ENCODE measurements at regions not wholly inside any gene's neighbourhood (a gene's known extent, or its start where the extent isn't known, plus 50 kb on each side); places are given as distances from the start of the nearest gene placed in this dataset.
"Not testable (repeated sequence)": the region's sequence is repeated elsewhere in the genome, so short reads cannot be mapped to it uniquely, and the experiment has no call there.

DNA sequence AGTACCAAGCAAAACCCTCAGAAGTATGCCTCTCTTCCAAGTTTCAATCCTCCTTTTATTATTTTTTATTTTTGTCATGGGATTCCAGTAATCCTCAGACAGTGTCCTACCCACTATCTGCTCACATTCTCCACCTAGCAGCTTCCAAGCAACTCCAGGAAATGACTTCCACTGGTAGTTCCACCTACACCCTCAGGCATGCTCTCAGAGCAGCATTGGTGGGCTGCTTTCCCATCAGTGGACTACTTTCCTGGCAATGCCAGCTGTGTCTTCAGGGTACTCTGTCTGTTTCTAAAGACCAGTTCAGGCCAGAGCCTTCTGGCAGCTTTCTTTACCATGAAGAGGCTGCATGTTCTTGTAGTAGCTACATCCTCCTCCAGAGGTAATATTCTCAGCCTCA, 244.0 kb downstream of the HGF start:
- DNase-seq: no peak

DNA sequence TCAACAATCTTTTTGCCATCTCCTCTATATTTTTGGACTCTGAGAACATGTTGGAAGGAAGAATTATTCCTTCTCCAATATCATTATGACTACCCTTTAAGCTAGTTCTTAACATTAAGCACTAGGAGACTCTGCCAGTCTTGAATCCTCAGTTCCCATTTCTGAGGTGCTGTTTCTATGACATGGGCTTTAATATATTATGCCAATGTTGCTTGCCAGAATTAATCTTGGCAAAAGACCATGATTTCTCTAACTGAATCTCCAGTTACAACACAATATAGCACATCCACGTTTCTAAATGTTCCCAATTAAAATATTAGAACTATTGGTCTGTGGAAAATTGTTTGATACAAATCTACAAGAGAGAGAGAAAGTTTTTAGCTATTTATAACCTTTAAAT, 250.0 kb downstream of the HGF start:
- no peak for DNase-seq

DNA sequence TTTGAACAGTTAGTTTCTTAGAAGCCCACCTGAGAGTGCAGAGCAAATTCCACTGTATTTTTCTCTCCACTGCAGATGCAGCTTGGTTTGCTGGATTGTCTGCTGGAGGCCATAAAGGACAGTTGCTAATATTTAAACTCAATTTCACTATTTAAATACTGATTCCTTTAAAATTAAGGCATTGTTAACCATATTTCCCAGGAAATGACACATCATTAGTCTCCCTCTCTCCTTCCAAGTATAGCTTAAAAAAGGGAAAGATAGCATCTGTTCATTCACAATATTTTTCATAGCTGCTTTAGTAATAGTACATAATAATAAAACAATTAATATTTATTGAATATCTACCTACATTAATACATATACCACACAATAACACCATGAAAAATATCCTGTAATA, 252.9 kb downstream of the HGF start:
- no peak for DNase-seq

DNA sequence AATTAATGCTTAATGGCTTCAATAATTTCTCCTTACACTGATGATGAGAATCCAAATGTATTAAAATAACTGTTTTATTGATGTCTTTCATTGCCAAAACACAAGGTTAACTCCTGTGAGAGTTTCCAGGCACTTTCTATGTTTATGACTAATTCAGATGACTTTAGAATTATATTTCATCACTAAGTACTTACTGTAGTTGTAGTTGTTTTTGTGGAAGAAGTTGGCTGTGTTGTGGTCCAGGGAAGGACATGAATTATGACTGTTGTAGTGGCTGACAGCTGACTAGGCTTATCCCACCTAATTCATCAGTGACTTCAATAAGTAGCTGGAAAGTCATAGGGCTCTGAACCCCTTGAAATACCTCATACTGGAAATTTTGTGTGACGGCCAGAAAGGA, 254.8 kb downstream of the HGF start:
- no peak for DNase-seq

DNA sequence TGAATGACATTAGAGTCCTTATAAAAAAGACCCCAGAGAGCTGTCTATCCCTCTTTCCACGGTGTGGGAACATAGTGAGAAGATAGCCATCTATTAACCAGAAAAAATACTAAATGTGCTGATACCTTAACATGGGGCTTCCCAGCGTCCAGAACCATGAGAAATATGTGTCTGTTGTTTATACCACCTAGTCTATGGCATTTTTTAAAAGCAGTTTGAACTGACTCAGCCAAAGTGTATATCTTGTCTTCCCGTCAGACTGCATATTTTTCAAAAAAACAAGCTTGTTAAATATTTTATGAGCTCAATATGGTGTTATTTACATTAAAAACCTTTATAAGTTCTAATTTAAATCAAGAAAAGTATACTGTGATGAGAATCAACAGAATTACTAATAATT, 255.3 kb downstream of the HGF start:
- no peak for DNase-seq

DNA sequence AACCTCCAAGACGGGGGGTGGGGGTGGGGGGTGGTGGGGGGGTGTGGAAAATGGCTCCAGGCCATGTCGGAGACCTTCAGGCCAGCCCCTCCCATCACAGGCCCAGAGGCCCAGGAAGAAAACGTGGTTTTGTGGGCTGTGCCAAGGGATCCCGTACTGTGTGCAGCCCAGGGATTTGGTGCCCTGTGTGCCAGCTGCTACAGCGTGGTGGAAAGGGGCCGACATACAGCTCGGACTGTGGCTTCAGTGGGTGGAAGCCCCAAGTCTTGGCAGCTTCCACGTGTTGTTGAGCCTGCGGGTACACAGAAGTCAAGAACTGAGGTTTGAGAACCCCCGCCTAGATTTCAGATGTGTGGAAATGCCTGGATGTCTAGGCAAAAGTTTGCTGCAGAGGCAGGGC, 259.7 kb downstream of the HGF start:
- no peak for DNase-seq

DNA sequence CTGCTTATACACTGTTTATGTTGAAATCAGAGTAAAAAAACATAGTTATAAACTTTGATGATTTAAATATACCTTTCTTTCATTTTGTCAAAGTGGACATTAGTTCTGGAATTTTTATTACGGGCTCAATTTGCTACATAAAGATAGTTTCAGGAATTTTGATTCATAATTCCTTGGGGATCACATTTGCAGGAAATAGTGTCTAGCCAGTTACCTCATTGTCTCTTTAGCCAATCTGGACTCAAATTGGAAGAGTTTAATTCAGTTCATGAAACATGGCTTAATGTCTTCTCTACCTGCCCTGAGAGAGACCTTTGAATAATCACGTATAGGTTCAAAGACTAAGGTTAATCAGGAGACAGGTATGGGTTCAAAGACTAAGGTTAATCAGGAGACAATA, 262.6 kb downstream of the HGF start:
- no peak for DNase-seq

DNA sequence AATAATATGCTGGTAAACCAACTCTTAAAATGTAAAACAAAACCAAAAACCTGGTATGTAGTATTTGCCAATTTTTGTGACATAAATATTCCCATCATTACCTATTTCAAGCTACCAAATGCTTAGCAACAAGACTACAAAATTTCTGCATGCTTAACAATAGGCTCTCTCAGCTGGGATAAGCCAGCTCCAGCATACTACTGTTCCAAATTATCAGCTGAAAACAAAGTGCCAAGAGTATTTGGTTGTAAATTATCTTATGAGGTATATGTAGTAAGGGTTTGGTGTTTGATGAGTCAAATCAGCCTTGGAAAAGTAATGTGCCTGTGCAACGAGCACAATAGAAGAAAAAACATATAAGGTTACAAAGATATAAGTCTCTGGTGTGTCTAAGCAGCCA, 263.2 kb downstream of the HGF start:
- DNase-seq: no peak

DNA sequence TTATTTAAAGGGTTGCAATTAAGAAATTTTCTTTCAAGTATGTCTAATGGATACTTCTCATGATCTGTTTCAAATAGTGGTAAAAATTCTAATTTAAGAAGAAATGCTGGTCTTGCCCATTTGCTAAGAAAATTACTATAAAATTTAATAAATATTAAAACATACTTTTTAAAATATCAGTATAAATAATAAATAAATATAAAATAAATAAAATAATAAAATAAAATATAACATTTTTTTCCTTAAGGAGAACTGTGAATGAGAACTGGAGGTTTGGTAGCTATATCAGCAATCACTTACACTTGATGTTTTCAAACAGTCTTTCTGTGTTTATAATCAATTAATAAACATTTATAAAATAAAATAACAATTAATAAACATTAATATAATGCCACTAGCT, 266.1 kb downstream of the HGF start:
- DNase-seq: no peak

DNA sequence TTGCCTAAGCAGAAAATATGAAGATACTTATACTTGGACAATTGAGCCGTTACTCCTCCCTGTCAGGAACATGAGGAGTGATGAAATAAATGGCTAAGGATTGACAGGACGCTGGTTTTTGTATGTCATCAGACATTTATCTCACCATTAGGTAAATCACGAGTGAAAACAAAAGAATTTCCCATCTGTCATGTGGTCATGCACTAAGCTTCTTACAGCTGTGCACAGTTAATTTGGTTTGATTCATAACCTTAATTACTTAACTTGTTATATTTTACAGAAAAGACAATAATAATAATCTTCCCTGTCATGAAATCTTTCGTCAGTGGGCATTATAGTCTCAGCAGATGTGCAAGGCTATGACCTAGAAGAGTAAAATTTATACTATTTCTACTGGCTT, 266.5 kb downstream of the HGF start:
- DNase-seq: no peak

DNA sequence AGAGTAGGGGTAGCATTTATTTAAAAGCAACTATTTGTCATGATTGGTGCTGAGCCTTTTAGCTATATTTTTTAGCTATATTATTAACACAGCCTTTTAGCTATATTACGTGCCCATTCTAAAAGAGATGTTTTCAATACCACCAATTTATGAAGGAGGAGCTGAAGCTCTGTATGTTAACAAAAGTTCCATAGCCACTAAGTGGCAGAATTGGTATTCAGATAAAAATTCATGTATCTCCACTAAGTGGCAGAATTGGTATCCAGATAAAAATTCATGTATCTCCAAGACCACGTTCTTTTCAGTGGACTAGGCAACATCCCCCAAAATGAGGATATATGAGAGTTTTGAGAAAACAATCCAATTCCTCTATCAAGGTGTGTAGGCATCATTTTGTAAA, 268.6 kb downstream of the HGF start:
- no peak for DNase-seq

DNA sequence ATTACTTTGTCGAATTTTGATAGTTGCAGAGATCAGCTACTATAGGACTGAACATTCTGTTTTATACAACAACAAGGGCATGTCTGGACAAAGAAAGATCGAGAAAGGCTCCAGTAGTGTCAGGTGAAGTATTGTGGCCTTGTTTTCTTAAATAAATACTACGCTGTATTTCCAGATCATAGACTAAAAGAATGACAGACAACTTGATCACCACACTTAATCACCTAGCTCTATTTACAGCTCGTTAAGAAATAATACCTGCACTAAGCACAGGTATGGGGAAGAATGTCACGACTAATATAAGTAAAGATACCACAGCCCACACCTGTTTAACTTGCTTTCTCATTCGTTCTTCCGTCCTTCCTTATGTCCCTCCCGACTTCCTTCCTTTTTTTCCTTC, 269.2 kb downstream of the HGF start:
- no peak for DNase-seq

DNA sequence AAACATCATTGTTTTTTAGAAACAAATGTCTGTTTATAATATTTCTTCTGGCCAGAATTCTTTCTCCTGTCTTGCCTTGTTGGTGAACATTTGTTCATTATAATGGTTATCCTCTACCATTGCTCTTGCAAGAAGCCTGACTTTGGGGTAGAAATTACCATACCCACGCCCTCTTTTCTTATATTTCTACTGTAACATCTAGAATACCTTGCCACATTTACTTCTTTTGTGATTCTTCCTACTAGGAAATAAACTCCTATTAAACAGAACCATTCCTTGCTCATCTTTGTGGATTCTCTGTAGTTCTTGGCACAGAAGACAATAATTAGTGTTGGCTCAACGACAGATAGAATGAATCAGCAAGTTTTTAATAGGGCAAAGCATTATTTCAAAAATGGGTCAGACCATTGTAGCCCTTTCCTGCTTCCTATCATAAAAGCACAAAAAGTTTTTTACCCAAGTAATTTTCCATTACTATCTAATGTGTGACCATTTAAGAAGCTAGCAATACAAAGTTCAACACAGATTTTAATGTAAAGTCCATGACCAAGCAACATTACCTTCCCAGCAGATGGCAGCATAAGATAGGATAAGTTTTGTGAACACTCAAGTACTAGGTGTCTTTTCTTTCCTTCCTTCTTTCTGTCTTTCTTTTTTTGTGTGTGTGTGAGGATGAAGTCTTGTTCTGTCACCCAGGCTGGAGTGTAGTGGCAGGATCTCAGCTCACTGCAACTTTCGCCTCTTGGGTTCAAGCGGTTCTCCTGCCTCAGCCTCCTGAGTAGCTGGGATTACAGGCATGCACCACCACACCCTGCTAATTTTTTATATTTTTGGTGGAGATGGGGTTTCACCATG, 270.4 kb downstream of the HGF start:
- no peak for DNase-seq

DNA sequence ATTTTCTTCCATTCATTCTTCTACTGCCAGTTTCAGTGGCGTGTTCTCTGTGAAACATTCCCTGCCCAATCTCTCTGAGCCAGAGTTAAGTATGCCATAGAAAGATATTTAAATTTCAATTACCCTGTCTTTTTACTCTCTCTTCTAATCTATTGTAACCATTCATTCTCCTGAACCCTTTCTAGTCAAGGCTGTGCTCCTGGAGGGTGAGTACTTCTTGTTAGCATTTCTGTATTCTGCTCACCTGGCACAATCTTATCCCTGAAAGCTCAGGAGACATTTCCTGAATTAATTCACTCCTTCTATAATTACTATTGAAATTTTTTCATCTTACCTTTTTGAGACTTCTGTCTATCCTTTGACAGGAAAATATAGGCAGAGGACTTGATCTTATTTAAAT, 271.7 kb downstream of the HGF start:
- no peak for DNase-seq

DNA sequence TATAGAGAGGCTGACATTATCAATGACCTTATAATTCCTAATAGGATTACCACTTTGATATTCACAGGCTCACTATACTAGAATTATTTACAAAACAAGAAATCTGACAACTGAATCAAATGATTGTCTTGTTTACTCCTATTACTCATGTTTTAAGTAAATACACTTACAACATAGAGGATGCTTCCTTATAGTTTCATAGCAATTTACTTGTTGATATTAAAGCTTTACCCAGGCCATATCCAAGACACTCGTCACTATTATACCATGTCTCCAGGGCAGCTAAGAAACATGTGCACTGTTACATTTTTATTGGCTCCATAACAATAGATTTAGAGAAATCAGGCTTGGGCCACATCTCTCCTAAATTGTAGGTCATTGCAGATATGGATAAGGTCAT, 276.9 kb downstream of the HGF start:
- DNase-seq: no peak

DNA sequence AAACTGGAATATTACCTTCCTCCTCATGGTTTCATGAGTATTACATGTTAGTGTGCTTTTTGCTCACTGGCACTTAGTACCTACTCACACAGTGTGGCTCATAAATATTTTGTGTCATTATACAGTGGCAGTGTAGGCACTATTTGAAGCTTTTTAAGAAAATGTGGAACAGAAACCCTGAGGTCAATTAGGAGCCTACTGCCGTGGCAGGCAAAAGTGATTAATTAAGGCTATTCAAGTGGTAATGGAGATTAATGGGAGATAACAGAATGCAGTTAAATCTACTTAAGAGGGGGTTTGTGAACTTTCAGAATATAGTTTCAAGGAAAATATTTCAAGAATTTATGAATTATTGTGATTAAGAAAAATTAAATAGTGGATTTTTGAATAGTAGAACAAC, 277.6 kb downstream of the HGF start:
- no peak for DNase-seq

DNA sequence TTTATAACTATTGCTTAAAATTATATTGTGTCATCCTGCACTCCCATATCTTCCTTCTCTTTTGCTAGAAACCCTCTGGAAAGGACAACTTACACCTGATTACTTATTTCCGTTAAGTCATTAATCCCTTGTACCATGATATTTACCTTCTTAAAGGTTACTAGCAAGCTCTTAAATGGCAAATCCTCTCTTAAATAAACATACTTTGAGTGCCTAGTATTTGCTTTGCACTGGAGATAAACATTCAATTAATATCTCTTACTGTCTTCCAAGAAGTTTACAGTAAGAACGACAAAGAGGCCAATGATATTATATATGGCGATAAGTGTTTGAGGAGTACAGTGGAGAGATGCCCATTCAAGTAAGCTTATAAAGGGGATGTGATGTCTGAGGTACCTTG, 278.3 kb downstream of the HGF start:
- DNase-seq: no peak

DNA sequence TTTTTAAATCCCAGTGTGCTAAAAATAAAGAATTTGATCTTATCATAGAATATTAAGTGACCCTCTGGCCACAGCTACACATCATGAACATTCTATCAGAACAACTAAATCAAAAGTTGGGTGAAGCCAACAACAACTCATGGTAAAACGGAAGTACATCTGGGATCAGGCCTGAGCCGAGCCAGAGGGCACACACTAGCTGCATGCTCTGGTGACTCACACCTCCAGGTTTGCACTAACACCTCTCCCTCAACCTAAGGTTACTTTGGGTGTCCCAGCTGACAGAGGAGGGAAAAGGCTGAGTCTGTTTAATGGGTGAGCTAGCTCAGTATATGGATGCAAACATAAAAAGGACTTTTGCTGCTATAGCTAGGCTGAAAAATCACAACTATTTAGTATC, 281.6 kb downstream of the HGF start:
- no peak for DNase-seq

DNA sequence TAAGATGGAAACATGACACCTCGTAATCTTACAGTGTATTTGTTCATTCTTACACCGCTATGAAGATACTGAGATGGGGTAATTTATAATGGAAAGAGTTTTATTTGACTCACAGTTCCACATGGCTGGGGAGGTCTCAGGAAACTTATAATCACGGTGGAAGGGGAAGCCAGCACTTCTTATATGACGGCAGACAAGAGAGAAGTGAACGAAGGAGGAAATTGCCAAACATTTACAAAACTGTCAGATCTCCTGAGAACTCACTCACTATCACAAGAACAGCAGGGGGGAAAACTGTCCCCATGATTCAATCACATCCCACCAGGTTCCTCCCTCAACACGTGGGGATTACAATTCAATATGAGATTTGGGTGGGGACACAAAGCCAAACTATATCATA, 282.3 kb downstream of the HGF start:
- no peak for DNase-seq

DNA sequence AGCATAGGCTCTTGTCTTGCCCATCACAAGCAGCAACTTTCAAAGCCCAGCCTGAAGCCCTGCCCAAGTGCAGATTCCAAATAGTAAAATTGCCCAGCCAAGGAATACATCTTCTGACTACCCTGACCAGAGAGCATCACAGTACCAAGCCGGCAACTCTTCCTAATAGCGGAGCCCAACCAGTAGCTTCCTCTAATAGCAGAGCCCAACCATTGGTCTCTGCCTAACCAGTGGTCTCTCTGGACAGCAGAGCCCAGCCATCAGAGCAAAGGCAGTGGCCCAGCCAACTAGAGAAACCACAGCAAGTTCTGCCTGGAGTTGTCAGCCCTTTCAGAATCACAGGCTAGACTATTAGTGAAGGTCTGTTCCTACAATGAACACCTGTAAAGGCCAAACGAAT, 285.6 kb downstream of the HGF start:
- DNase-seq: no peak

DNA sequence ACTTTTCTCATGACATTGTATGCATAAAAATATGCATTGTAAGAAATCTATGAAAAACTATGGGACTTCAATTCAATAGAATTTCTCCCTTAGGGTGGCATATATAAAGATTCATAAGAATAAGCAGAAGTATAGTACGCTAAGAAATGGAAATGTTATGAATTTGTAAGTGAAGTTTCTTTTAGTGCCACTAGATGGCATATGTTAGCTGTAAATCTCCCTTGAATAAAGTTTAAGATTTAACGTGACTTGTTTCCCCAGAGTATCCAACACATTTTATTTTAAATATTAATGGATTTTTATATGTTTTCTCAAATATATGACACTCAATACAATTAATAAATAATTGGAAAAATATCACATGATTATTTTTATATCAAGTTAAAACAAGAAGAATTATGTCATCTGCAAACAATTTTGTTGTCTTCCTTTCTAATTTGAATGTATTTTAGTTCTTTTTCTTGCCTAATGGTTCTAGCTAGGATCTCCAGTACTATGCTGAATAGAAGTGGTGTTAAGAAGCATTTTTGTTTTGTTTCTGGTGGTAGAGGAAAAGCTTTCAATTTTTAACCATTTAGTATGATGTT, 287.2 kb downstream of the HGF start:
- no peak for DNase-seq

DNA sequence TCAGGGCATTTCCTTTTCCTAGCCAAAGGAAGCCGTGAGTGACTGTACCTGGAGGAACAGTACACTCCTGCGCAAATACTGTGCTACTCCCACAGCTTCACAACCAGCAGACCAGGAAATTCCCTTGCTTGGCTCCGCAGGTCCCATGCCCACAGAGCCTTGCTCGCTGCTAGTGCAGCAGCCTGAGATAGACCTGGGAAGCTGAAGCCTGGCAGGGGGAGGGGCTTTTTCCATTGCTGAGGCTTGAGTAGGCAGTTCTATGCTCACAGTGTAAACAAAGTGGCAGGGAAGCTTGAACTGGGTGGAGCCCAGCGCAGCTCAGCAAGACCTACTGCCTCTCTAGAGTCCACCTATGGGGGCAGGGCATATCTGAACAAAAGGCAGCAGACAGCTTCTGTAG, 291.2 kb downstream of the HGF start:
- DNase-seq: no peak

DNA sequence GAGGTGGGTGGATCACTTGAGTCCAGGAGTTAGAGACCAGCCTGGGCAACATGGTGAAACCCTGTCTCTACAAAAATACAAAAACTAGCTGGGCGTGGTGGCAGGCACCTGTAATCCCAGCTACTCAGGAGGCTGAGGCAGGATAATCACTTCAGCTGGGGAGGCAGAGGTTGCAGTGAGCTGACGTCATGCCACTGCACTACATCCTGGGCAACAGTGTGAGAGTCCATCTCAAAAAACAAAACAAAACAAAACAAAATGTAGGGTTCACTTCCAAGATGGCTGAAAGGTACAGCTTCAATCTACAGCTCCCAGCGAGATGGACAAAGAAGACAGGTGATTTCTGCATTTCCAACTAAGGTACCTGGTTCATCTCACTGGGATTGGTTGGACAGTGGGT, 291.6 kb downstream of the HGF start:
- DNase-seq: not testable (repeated sequence)

DNA sequence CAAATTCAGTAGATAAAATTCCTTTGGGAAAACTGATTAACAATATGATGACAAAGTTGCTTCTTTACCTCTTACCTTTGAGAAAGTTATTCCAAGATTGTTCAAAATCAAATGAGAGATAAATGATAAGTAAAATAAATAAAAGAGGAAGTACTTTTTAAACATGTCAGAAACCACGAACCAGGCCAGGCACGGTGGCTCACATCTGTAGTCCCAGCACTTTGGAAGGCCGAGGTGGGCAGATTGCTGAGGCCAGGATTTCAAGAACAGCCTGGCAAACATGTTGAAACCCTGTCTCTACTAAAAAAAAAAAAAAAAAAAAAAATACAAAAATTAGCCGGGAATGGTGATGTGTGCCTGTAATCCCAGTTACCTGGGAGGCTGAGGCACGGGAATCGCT, 296.6 kb downstream of the HGF start:
- no peak for DNase-seq

DNA sequence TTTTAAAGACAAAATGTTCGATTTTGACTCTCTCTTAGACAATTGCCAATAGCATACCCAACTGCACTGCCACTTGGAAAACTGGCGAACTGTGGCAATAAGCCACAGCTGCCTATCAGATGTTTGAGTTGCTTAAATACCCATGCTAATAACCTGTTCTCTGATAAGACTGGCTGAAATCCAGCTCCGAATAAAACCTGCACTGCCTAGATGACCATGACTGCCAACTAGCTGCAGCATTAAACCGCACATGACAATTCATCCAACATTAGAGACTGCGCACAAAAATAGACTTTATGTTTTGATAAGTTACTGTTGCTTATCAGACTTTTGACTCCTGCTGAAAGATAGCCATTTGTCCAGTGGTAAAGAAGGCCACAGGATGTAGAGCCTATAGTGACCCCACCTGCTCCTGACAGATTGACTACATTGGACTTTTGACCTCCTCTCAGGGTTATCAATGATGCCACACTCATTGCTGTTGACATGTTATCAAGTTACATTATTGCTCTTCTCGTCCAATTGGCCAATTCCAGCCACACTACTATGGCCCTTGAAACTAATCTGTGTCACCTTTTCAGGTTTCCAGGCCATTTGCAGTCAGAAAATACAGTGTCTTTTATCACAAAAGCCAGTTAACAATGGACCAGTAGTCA, 299.0 kb downstream of the HGF start:
- no peak for DNase-seq
